Astrocyte (in vitro differentiated cells and primary cell): ENCODE measurements at regions not wholly inside any gene's neighbourhood (a gene's known extent, or its start where the extent isn't known, plus 50 kb on each side); places are given as distances from the start of the nearest gene placed in this dataset.

Experiments
- DNase-seq: peaks from one replicate; pipeline ENCODE4 v3.0.0-alpha.2; 2010; ENCODE audit warnings: low read depth
- FAIRE-seq: peaks from 2 replicates; lab custom pipeline; 2011; peaks lifted over from hg19 to GRCh38; lab: Jason Lieb, UNC
- H2AFZ ChIP-seq: 2 replicates; pipeline ENCODE4 v1.6.0; 2012; ENCODE audit warnings: low read depth, low read length, inconsistent platforms
- H3K27ac ChIP-seq: 2 replicates; pipeline ENCODE4 v1.5.1; 2011; ENCODE audit warnings: low read depth, low read length, inconsistent platforms
- H3K27me3 ChIP-seq: 2 replicates; pipeline ENCODE4 v1.6.0; 2011; ENCODE audit warnings: low read length, inconsistent platforms; ENCODE audit not compliant: insufficient read depth
- H3K36me3 ChIP-seq: 2 replicates; pipeline ENCODE4 v1.5.1; 2011; ENCODE audit warnings: low read length, inconsistent platforms; ENCODE audit not compliant: insufficient read depth
- H3K4me1 ChIP-seq: 2 replicates; pipeline ENCODE4 v1.5.1; 2011; ENCODE audit warnings: low read length, inconsistent platforms; ENCODE audit not compliant: insufficient read depth
- H3K4me2 ChIP-seq: 2 replicates; pipeline ENCODE4 v1.6.0; 2012; ENCODE audit warnings: low read length, inconsistent platforms
- H3K4me3 ChIP-seq: 2 replicates; pipeline ENCODE4 v1.5.1; 2011; ENCODE audit warnings: low read depth, mild to moderate bottlenecking, low read length, inconsistent platforms; ENCODE audit not compliant: insufficient read depth
- H3K79me2 ChIP-seq: 2 replicates; pipeline ENCODE4 v1.6.0; 2012; ENCODE audit warnings: mild to moderate bottlenecking, low read length, inconsistent platforms; ENCODE audit not compliant: insufficient read depth
- H3K9ac ChIP-seq: 2 replicates; pipeline ENCODE4 v1.6.0; 2012; ENCODE audit warnings: mild to moderate bottlenecking, low read length, inconsistent platforms
- H3K9me3 ChIP-seq: 2 replicates; pipeline ENCODE4 v1.5.1; 2012; ENCODE audit warnings: low read depth, mild to moderate bottlenecking, low read length, inconsistent platforms; ENCODE audit not compliant: insufficient read depth
- H4K20me1 ChIP-seq: 2 replicates; pipeline ENCODE4 v1.6.0; 2012; ENCODE audit warnings: low read length, inconsistent platforms; ENCODE audit not compliant: insufficient read depth
- H3K27ac Mint-ChIP-seq: one replicate; pipeline ENCODE4 v1.8.0; 2021; ENCODE audit warnings: mild to moderate bottlenecking, mixed read lengths; ENCODE audit not compliant: unreplicated experiment
- H3K27me3 Mint-ChIP-seq: one replicate; pipeline ENCODE4 v1.8.0; 2021; ENCODE audit warnings: low read depth, mixed read lengths; ENCODE audit not compliant: unreplicated experiment
- H3K36me3 Mint-ChIP-seq: one replicate; pipeline ENCODE4 v1.8.0; 2021; ENCODE audit warnings: low read depth, mixed read lengths; ENCODE audit not compliant: unreplicated experiment
- H3K4me1 Mint-ChIP-seq: one replicate; pipeline ENCODE4 v1.8.0; 2021; ENCODE audit warnings: low read depth, mixed read lengths; ENCODE audit not compliant: unreplicated experiment
- H3K4me3 Mint-ChIP-seq: one replicate; pipeline ENCODE4 v1.8.0; 2021; ENCODE audit warnings: mild to moderate bottlenecking, moderate library complexity, mixed read lengths; ENCODE audit not compliant: unreplicated experiment
- H3K9me3 Mint-ChIP-seq: one replicate; pipeline ENCODE4 v1.8.0; 2021; ENCODE audit warnings: mild to moderate bottlenecking, mixed read lengths; ENCODE audit not compliant: unreplicated experiment
- CTCF ChIP-seq: IDR thresholded peaks from 2 replicates; pipeline ENCODE4 v1.5.1; 2011; ENCODE audit warnings: low read depth, mild to moderate bottlenecking, inconsistent platforms, low read length, moderate library complexity; ENCODE audit not compliant: insufficient read depth
- EZH2 ChIP-seq: IDR thresholded peaks from 2 replicates; pipeline ENCODE4 v1.6.1; 2012; ENCODE audit warnings: mild to moderate bottlenecking, low read length, inconsistent platforms; ENCODE audit not compliant: insufficient read depth

GRCh38 chr3:82081351-82081750 is 319.9 kb upstream of the GBE1 start:
- Histone ChIP-seq H3K4me3 (no peak overlapping the region), H3K36me3 (no peaks in the 10 kb centered on the region), H3K4me2 (no peak overlapping the region), H3K27ac (no peak overlapping the region), H3K9me3 (no peaks in the 10 kb centered on the region), H3K27me3 (no peaks in the 10 kb centered on the region), H2AFZ (no peak overlapping the region), H3K4me1 (peaks cover 12% of the 10 kb centered on the region), H3K79me2 (no peaks in the 10 kb centered on the region), H4K20me1 (no peaks in the 10 kb centered on the region), H3K9ac (no peak overlapping the region)
- peaks cover 48% of the 10 kb centered on the region for H3K4me1 Mint-ChIP-seq
- H3K9me3 Mint-ChIP-seq = no peaks in the 10 kb centered on the region
- DNase-seq (no peak), FAIRE-seq (no peak)
- H3K27ac Mint-ChIP-seq = peak overlapping the region; percentile 79
- no peak for TF ChIP-seq EZH2
- TF ChIP-seq CTCF = no peak
- no peaks in the 10 kb centered on the region for H3K27me3 Mint-ChIP-seq
- no peak overlapping the region for H3K4me3 Mint-ChIP-seq
- H3K36me3 Mint-ChIP-seq = no peaks in the 10 kb centered on the region

- H2AFZ ChIP-seq = peak overlapping the region; percentile 67
Measured at GRCh38 chr3:82080792-82081191, 319.3 kb upstream of the GBE1 start.

More at GRCh38 chr3:82080792-82081191, 319.3 kb upstream of the GBE1 start:
- Histone ChIP-seq H3K4me2 (peak overlapping the region; percentile 8), H3K4me1 (peaks cover 12% of the 10 kb centered on the region), H3K36me3 (no peaks in the 10 kb centered on the region), H3K79me2 (no peaks in the 10 kb centered on the region), H3K9ac (no peak overlapping the region), H3K9me3 (no peaks in the 10 kb centered on the region), H4K20me1 (no peaks in the 10 kb centered on the region), H3K4me3 (no peak overlapping the region), H3K27ac (no peak overlapping the region), H3K27me3 (no peaks in the 10 kb centered on the region)
- FAIRE-seq = no peak
- Mint-ChIP-seq H3K4me3 (no peak overlapping the region), H3K27ac (peak overlapping the region; percentile 79), H3K9me3 (no peaks in the 10 kb centered on the region), H3K27me3 (no peaks in the 10 kb centered on the region), H3K4me1 (peaks cover 44% of the 10 kb centered on the region), H3K36me3 (no peaks in the 10 kb centered on the region)
- TF ChIP-seq CTCF (no peak), EZH2 (no peak)
- no peak for DNase-seq
